ENCODE measurements at regions not wholly inside any gene's neighbourhood (a gene's known extent, or its start where the extent isn't known, plus 50 kb on each side); places are given as distances from the start of the nearest gene placed in this dataset.

DNA sequence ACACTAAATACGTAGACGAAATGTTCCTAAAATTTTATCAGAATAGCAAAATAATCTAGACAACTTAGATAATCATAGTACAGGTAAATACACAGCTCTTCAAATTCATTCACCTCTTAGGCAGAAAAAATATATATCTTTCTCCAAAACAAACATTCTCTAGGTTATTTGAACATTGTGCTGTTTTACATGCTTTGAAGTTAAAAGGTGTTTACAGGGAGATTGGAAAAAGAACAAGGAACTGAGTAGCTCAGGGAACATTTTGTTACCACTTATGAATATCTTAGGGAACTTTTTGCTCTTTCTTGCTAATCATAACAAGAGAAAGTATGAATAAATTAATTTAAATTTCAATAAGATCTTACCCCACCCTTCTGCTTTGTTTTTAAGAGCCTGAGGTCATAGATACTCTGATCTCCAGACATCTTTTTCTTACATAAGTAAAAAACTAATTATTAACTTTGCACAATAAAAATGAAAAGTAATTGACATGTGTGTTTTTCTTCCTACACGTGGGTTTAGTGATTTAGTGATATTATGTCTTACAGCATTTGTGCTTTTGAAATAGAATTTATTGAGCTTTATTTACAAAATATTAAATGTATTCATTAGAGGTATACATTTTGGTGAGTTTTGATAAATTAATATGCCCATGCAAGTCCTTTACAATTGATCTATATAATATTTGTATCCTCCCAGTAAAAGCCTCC, 1141.4 kb upstream of the EYS start:
- H2BK5ac ChIP-seq (ENCODE audit: low read depth, low read length) = no peak overlapping the region
- ChIA-PET CTCF (ENCODE audit: partially characterized antibody) (no interaction called here), POLR2A (ENCODE audit: partially characterized antibody) (no interaction called here)
- no peak overlapping the region for H3K18ac ChIP-seq (ENCODE audit: extremely low read depth, low read length)
- no peak overlapping the region for H3K14ac ChIP-seq (ENCODE audit: insufficient read length)
- no peak overlapping the region for H3K23ac ChIP-seq (ENCODE audit: insufficient read length)
- no peak overlapping the region for H2AK5ac ChIP-seq (ENCODE audit: low read depth, low read length)
- no peak overlapping the region for H3K4me2 ChIP-seq (ENCODE audit: insufficient read depth in 1 of 2, low read depth in 2 of 2, low read length in 2 of 2)
- no peak overlapping the region for H3K27ac ChIP-seq (ENCODE audit: low read depth, low read length)
- H3K9me3 ChIP-seq (ENCODE audit: insufficient read depth in 2 of 2, low read depth in 1 of 2, low read length in 1 of 2) = no peaks in the 10 kb centered on the region
- H3K27me3 ChIP-seq (replicated peaks in 1 of 4; ENCODE audit: control insufficient read depth in 3 of 4, extremely low read depth in 1 of 4, insufficient read depth in 3 of 4, low read length in 3 of 4) = no peaks in the 10 kb centered on the region
- H2BK20ac ChIP-seq (ENCODE audit: low read length) = no peak overlapping the region
- no peak for DNase-seq (ENCODE audit: low read depth in 1 of 2, low spot score in 2 of 2)
- H2AFZ ChIP-seq (ENCODE audit: low read length) = no peak overlapping the region
- H4K20me1 ChIP-seq (replicated peaks in 1 of 2; ENCODE audit: control insufficient read depth in 1 of 2, insufficient read depth in 2 of 2, low read length in 2 of 2) = no peaks in the 10 kb centered on the region
- FAIRE-seq = no peak
- no peak overlapping the region for H3K9ac ChIP-seq (replicated peaks in 1 of 4; ENCODE audit: extremely low read depth in 1 of 4, low read depth in 3 of 4, low read length in 3 of 4)
- H3K79me1 ChIP-seq (ENCODE audit: low read depth, low read length) = no peaks in the 10 kb centered on the region
- no peak overlapping the region for H4K91ac ChIP-seq (replicated peaks; ENCODE audit: insufficient read length, low read length)
- H2BK120ac ChIP-seq (replicated peaks; ENCODE audit: low read depth, low read length) = no peak overlapping the region
- no peak overlapping the region for H4K8ac ChIP-seq (ENCODE audit: extremely low read depth, insufficient read depth, low read length)
- TF ChIP-seq CTBP2 (IDR thresholded peaks at IDR 0.05; ENCODE audit: borderline replicate concordance, insufficient read depth, insufficient read length, low read length) = no peak
- TF ChIP-seq YY1 (IDR thresholded peaks at IDR 0.05; ENCODE audit: low read depth, low read length) = no peak
- no peak for TF ChIP-seq TAF7 (optimal IDR thresholded peaks at IDR 0.05; ENCODE audit: borderline replicate concordance, low read depth, low read length)
- TF ChIP-seq FOSL1 (IDR thresholded peaks at IDR 0.05; ENCODE audit: insufficient read depth, low read depth, low read length) = no peak
- no peak for TF ChIP-seq RFX5 (IDR thresholded peaks at IDR 0.05; ENCODE audit: borderline replicate concordance, low read depth, low read length)
- TF ChIP-seq NANOG (IDR thresholded peaks at IDR 0.05; ENCODE audit: insufficient read depth, low read depth, low read length, poor library complexity, severe bottlenecking) = no peak
- no peak for TF ChIP-seq SUZ12 (IDR thresholded peaks at IDR 0.05; ENCODE audit: low read length)
- TF ChIP-seq KDM5A (IDR thresholded peaks at IDR 0.05; ENCODE audit: low read length) = no peak
- no peak for TF ChIP-seq HDAC6 (IDR thresholded peaks at IDR 0.05; ENCODE audit: low read depth, low read length)
- TF ChIP-seq CHD1 (IDR thresholded peaks at IDR 0.05; ENCODE audit: low read depth, low read length) = no peak
- TF ChIP-seq TCF12 (IDR thresholded peaks at IDR 0.05; ENCODE audit: low read depth, low read length) = no peak
- TF ChIP-seq EZH2 (IDR thresholded peaks at IDR 0.05; ENCODE audit: low read depth, low read length, severe bottlenecking) = no peak
- H4K5ac ChIP-seq (ENCODE audit: insufficient read length, low read depth, low read length) = no peak overlapping the region
- no peak overlapping the region for H3K56ac ChIP-seq (replicated peaks; ENCODE audit: insufficient read length, low read depth, low read length)
- no peak overlapping the region for H3K4ac ChIP-seq (replicated peaks; ENCODE audit: insufficient read length, low read depth, low read length)
- no peaks in the 10 kb centered on the region for H3K23me2 ChIP-seq (ENCODE audit: low read depth, low read length)
- no peak overlapping the region for H2BK12ac ChIP-seq (ENCODE audit: low read depth, low read length)
- H3K4me3 ChIP-seq (ENCODE audit: extremely low read depth in 1 of 4, insufficient read depth in 2 of 4, low read depth in 3 of 4, low read length in 4 of 4) = no peak overlapping the region
- H2BK15ac ChIP-seq (ENCODE audit: low read length) = no peak overlapping the region
- no peaks in the 10 kb centered on the region for H3K79me2 ChIP-seq (ENCODE audit: control insufficient read depth in 1 of 2, insufficient read depth in 2 of 2, low read length in 2 of 2)
- H3K36me3 ChIP-seq (ENCODE audit: control insufficient read depth in 2 of 4, insufficient read depth in 4 of 4, low read length in 3 of 4) = no peaks in the 10 kb centered on the region
- no peaks in the 10 kb centered on the region for H3K4me1 ChIP-seq (replicated peaks in 1 of 4; ENCODE audit: control insufficient read depth in 3 of 4, insufficient read depth in 4 of 4, low read length in 3 of 4)
- WGBS, 2 experiments (ENCODE audit: extremely low coverage in 1 of 2, insufficient coverage in 1 of 2, insufficient read length in 1 of 2, insufficient replicate concordance in 2 of 2, low coverage in 1 of 2, low lambda C conversion rate in 2 of 2, missing lambda C conversion rate in 1 of 2) = 92% methylated on average over 3 of the region's 3 CpGs; no CpG with 5 or more reads in 1 of the 2 experiments

Measured in H1 (cell line).